Skeletal muscle satellite cell (primary cell): ENCODE measurements at regions not wholly inside any gene's neighbourhood (a gene's known extent, or its start where the extent isn't known, plus 50 kb on each side); places are given as distances from the start of the nearest gene placed in this dataset.

ENCODE experiments used
- H3K27me3 ChIP-seq: 2 replicates; pipeline ENCODE4 v1.7.0; 2013; ENCODE audit warnings: low read length; ENCODE audit not compliant: control insufficient read depth, insufficient read depth
- H3K36me3 ChIP-seq: 2 replicates; pipeline ENCODE4 v1.7.0; 2013; ENCODE audit warnings: mild to moderate bottlenecking, control low read depth, low read length; ENCODE audit not compliant: insufficient read depth
- H3K4me1 ChIP-seq: 2 replicates; pipeline ENCODE4 v1.7.0; 2013; ENCODE audit warnings: low read length; ENCODE audit not compliant: control insufficient read depth, insufficient read depth
- H3K4me2 ChIP-seq: 2 replicates; pipeline ENCODE4 v1.7.0; 2013; ENCODE audit warnings: mild to moderate bottlenecking, low read length
- H3K4me3 ChIP-seq: 2 replicates; pipeline ENCODE4 v1.7.0; 2013; ENCODE audit warnings: low read length
- H3K9ac ChIP-seq: 2 replicates; pipeline ENCODE4 v1.7.0; 2013; ENCODE audit warnings: mild to moderate bottlenecking, low read depth, low read length, moderate library complexity
- H3K9me3 ChIP-seq: replicated peaks from 2 replicates; pipeline ENCODE4 v1.7.0; 2013; ENCODE audit warnings: mild to moderate bottlenecking, control low read depth, low read length

- no peaks in the 10 kb centered on the region for H3K9me3 ChIP-seq
- no peaks in the 10 kb centered on the region for H3K4me1 ChIP-seq
- no peak overlapping the region for H3K4me3 ChIP-seq
- no peak overlapping the region for H3K4me2 ChIP-seq
- H3K36me3 ChIP-seq, result no peaks in the 10 kb centered on the region
- H3K9ac ChIP-seq, result no peak overlapping the region
- H3K27me3 ChIP-seq, result no peaks in the 10 kb centered on the region
These were observed 186.6 kb upstream of the DIO3 start for GRCh38 chr14:101374373-101375338.

- Histone ChIP-seq H3K36me3 (no peaks in the 10 kb centered on the region), H3K9me3 (no peaks in the 10 kb centered on the region), H3K27me3 (no peaks in the 10 kb centered on the region), H3K4me2 (no peak overlapping the region), H3K4me1 (no peaks in the 10 kb centered on the region), H3K4me3 (no peak overlapping the region), H3K9ac (no peak overlapping the region)
These were observed 184.2 kb upstream of the DIO3 start for GRCh38 chr14:101377069-101377468.

GRCh38 chr14:101379842-101380241, 181.5 kb upstream of the DIO3 start:
- Histone ChIP-seq H3K4me1 (no peaks in the 10 kb centered on the region), H3K4me2 (no peak overlapping the region), H3K9me3 (no peaks in the 10 kb centered on the region), H3K4me3 (no peak overlapping the region), H3K27me3 (no peaks in the 10 kb centered on the region), H3K36me3 (no peaks in the 10 kb centered on the region), H3K9ac (no peak overlapping the region)

- no peaks in the 10 kb centered on the region for H3K36me3 ChIP-seq
- H3K4me2 ChIP-seq, result no peak overlapping the region
- H3K9me3 ChIP-seq, result no peaks in the 10 kb centered on the region
- H3K4me1 ChIP-seq, result no peaks in the 10 kb centered on the region
- no peaks in the 10 kb centered on the region for H3K27me3 ChIP-seq
- H3K4me3 ChIP-seq, result no peak overlapping the region
- H3K9ac ChIP-seq, result no peak overlapping the region
These were observed 180.8 kb upstream of the DIO3 start for GRCh38 chr14:101380512-101380911.

GRCh38 chr14:101380940-101381339, 180.4 kb upstream of the DIO3 start:
- H3K4me1 ChIP-seq, result no peaks in the 10 kb centered on the region
- H3K9me3 ChIP-seq, result no peaks in the 10 kb centered on the region
- H3K4me3 ChIP-seq, result no peak overlapping the region
- no peaks in the 10 kb centered on the region for H3K27me3 ChIP-seq
- no peaks in the 10 kb centered on the region for H3K36me3 ChIP-seq
- H3K9ac ChIP-seq, result no peak overlapping the region
- no peak overlapping the region for H3K4me2 ChIP-seq

- H3K27me3 ChIP-seq, result no peaks in the 10 kb centered on the region
- H3K9ac ChIP-seq, result no peak overlapping the region
- H3K9me3 ChIP-seq, result no peaks in the 10 kb centered on the region
- H3K4me3 ChIP-seq, result no peak overlapping the region
- H3K36me3 ChIP-seq, result no peaks in the 10 kb centered on the region
- H3K4me2 ChIP-seq, result no peak overlapping the region
- H3K4me1 ChIP-seq, result no peaks in the 10 kb centered on the region
These were observed 177.5 kb upstream of the DIO3 start for GRCh38 chr14:101383737-101384338.

GRCh38 chr14:101394374-101394773, 166.9 kb upstream of the DIO3 start:
- H3K36me3 ChIP-seq, result no peaks in the 10 kb centered on the region
- H3K4me3 ChIP-seq, result no peak overlapping the region
- H3K9ac ChIP-seq, result no peak overlapping the region
- H3K4me2 ChIP-seq, result no peak overlapping the region
- no peaks in the 10 kb centered on the region for H3K4me1 ChIP-seq
- peaks cover 8% of the 10 kb centered on the region for H3K27me3 ChIP-seq
- H3K9me3 ChIP-seq, result no peaks in the 10 kb centered on the region

GRCh38 chr14:101395779-101396178, 165.5 kb upstream of the DIO3 start:
- H3K9ac ChIP-seq, result no peak overlapping the region
- H3K4me3 ChIP-seq, result no peak overlapping the region
- no peak overlapping the region for H3K4me2 ChIP-seq
- H3K9me3 ChIP-seq, result no peaks in the 10 kb centered on the region
- H3K4me1 ChIP-seq, result no peaks in the 10 kb centered on the region
- no peaks in the 10 kb centered on the region for H3K36me3 ChIP-seq
- H3K27me3 ChIP-seq, result peaks cover 8% of the 10 kb centered on the region

- Histone ChIP-seq H3K9ac (no peak overlapping the region), H3K27me3 (peaks cover 4% of the 10 kb centered on the region)
These were observed 164.1 kb upstream of the DIO3 start for GRCh38 chr14:101397206-101397605.

GRCh38 chr14:101398011-101398410, 163.3 kb upstream of the DIO3 start:
- H3K27me3 ChIP-seq, result peaks cover 4% of the 10 kb centered on the region
- no peak overlapping the region for H3K4me3 ChIP-seq
- no peak overlapping the region for H3K4me2 ChIP-seq

More at GRCh38 chr14:101397206-101397605, 164.1 kb upstream of the DIO3 start:
- H3K36me3 ChIP-seq, result no peaks in the 10 kb centered on the region
- no peak overlapping the region for H3K4me2 ChIP-seq
- no peaks in the 10 kb centered on the region for H3K9me3 ChIP-seq
- no peak overlapping the region for H3K4me3 ChIP-seq
- no peaks in the 10 kb centered on the region for H3K4me1 ChIP-seq

GRCh38 chr14:101399737-101400517, 161.4 kb upstream of the DIO3 start:
- no peak overlapping the region for H3K4me3 ChIP-seq

More at GRCh38 chr14:101398011-101398410, 163.3 kb upstream of the DIO3 start:
- Histone ChIP-seq H3K4me1 (no peaks in the 10 kb centered on the region), H3K9ac (no peak overlapping the region), H3K9me3 (no peaks in the 10 kb centered on the region), H3K36me3 (no peaks in the 10 kb centered on the region)

More at GRCh38 chr14:101399737-101400517, 161.4 kb upstream of the DIO3 start:
- no peaks in the 10 kb centered on the region for H3K36me3 ChIP-seq
- H3K9ac ChIP-seq, result no peak overlapping the region
- H3K4me2 ChIP-seq, result no peak overlapping the region
- H3K9me3 ChIP-seq, result no peaks in the 10 kb centered on the region
- H3K4me1 ChIP-seq, result no peaks in the 10 kb centered on the region
- peaks cover under 1% of the 10 kb centered on the region for H3K27me3 ChIP-seq
